Ovary (tissue), 3 donors: ENCODE measurements at regions not wholly inside any gene's neighbourhood (a gene's known extent, or its start where the extent isn't known, plus 50 kb on each side); places are given as distances from the start of the nearest gene placed in this dataset.

ENCODE experiments used
- CTCF ChIP-seq, 3 donors: fragments of 450-650 bp in 2 of 3; fragments of 200-600 bp in 1 of 3; IDR thresholded peaks; one replicate each; pipeline versions ENCODE4 v1.5.1 to v1.8.0; 2016 to 2022; ENCODE audit warnings: antibody characterized with exemption in 3 of 3, mild to moderate bottlenecking in 1 of 3
- EP300 ChIP-seq: sonication (generic); formaldehyde crosslinking; IDR thresholded peaks from one replicate; pipeline ENCODE4 v1.6.1; 2017; ENCODE audit warnings: antibody characterized with exemption
- POLR2A ChIP-seq: fragments of 450-650 bp; IDR thresholded peaks from one replicate; pipeline ENCODE4 v1.6.1; 2017; ENCODE audit warnings: antibody characterized with exemption, mild to moderate bottlenecking, moderate library complexity
- donor health status: DM: no; HTN: no; CAD: no.

GRCh38 chr21:16169102-16169511 is 439.3 kb downstream of the USP25 start:
- TF ChIP-seq CTCF (IDR thresholded peaks at IDR 0.05): no peak
- TF ChIP-seq POLR2A: no peak
- no peak for TF ChIP-seq EP300
